ENCODE measurements at regions not wholly inside any gene's neighbourhood (a gene's known extent, or its start where the extent isn't known, plus 50 kb on each side); places are given as distances from the start of the nearest gene placed in this dataset.

DNA sequence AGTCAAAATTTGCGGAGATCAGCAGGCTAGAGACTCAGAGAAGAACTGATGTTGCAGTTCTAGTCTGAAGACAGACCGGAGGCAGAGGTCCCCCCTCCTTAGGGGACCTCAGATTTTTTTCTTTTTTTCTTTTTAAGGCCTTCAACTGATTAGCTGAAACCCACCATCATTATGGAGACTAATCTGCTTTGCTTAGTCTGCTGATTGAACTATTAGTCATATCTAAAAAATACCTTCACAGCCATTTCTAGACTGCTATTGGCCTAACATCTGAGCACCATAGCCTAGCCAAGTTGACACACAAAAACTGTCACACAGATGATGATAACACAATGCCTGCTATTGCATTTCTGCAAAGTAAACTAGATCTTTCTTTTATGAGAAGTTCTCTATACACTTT is 141.1 kb upstream of the TNFAIP3 start:
- H3K4me2 ChIP-seq (ENCODE audit: low read depth, low read length), result no peak overlapping the region
- no peak overlapping the region for H3K9ac ChIP-seq (ENCODE audit: low read length)
- no peaks in the 10 kb centered on the region for H3K79me2 ChIP-seq (ENCODE audit: low read length)
- H3K27ac ChIP-seq (ENCODE audit: low read length), result no peak overlapping the region
- TF ChIP-seq EZH2phosphoT487 (IDR thresholded peaks at IDR 0.05; ENCODE audit: low read length) (no peak), EZH2 (optimal IDR thresholded peaks at IDR 0.05; ENCODE audit: low read depth, low read length) (no peak)
- TF ChIP-seq, protein P1, sequence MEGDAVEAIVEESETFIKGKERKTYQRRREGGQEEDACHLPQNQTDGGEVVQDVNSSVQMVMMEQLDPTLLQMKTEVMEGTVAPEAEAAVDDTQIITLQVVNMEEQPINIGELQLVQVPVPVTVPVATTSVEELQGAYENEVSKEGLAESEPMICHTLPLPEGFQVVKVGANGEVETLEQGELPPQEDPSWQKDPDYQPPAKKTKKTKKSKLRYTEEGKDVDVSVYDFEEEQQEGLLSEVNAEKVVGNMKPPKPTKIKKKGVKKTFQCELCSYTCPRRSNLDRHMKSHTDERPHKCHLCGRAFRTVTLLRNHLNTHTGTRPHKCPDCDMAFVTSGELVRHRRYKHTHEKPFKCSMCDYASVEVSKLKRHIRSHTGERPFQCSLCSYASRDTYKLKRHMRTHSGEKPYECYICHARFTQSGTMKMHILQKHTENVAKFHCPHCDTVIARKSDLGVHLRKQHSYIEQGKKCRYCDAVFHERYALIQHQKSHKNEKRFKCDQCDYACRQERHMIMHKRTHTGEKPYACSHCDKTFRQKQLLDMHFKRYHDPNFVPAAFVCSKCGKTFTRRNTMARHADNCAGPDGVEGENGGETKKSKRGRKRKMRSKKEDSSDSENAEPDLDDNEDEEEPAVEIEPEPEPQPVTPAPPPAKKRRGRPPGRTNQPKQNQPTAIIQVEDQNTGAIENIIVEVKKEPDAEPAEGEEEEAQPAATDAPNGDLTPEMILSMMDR (IDR thresholded peaks at IDR 0.05; ENCODE audit: low read length), result no peak
- H3K36me3 ChIP-seq (replicated peaks; ENCODE audit: insufficient read depth, low read length), result no peaks in the 10 kb centered on the region
- no peaks in the 10 kb centered on the region for H3K27me3 ChIP-seq (replicated peaks; ENCODE audit: insufficient read depth, low read length)
- no peaks in the 10 kb centered on the region for H3K9me3 ChIP-seq (replicated peaks; ENCODE audit: insufficient read depth, low read length)
- DNase-seq, result no peak
- no peak overlapping the region for H3K4me3 ChIP-seq (ENCODE audit: low read length)
- no peaks in the 10 kb centered on the region for H3K9me2 ChIP-seq (replicated peaks; ENCODE audit: insufficient read depth, low read length)
- H3K4me1 ChIP-seq (ENCODE audit: low read length), result no peaks in the 10 kb centered on the region
- no peaks in the 10 kb centered on the region for H4K20me1 ChIP-seq (ENCODE audit: insufficient read depth, low read length)
- H2AFZ ChIP-seq (ENCODE audit: low read length), result no peak overlapping the region
- H3F3A ChIP-seq (ENCODE audit: insufficient read depth, low read length), result no peaks in the 10 kb centered on the region

DNA sequence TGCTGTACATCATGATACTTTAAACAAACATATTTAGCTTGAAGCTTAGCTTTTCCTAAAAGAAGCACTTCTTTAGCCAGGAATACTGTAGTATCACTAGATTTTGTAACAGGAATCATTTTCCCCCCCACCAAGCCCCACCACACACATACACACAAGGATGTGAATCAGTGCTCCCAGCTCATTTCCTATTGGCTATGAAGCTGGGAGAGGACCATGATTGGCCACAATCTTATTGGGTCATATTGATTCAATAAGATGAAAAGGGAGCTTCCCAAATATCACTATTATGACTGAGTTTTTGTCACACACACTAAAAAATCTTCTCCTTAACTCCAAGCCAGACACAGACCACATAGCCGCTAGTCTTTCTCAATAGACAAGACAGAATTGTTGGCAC is 140.5 kb upstream of the TNFAIP3 start:
- peaks cover 4% of the 10 kb centered on the region for H3K4me1 ChIP-seq (ENCODE audit: low read length)
- H3K9me3 ChIP-seq (replicated peaks; ENCODE audit: insufficient read depth, low read length), result no peaks in the 10 kb centered on the region
- no peak overlapping the region for H2AFZ ChIP-seq (ENCODE audit: low read length)
- no peak overlapping the region for H3K9ac ChIP-seq (ENCODE audit: low read length)
- H3K4me2 ChIP-seq (ENCODE audit: low read depth, low read length), result no peak overlapping the region
- no peak for DNase-seq
- H3K4me3 ChIP-seq (ENCODE audit: low read length), result no peak overlapping the region
- no peaks in the 10 kb centered on the region for H4K20me1 ChIP-seq (ENCODE audit: insufficient read depth, low read length)
- no peaks in the 10 kb centered on the region for H3F3A ChIP-seq (ENCODE audit: insufficient read depth, low read length)
- no peak overlapping the region for H3K27ac ChIP-seq (ENCODE audit: low read length)
- H3K9me2 ChIP-seq (replicated peaks; ENCODE audit: insufficient read depth, low read length), result no peaks in the 10 kb centered on the region
- no peaks in the 10 kb centered on the region for H3K36me3 ChIP-seq (replicated peaks; ENCODE audit: insufficient read depth, low read length)
- H3K79me2 ChIP-seq (ENCODE audit: low read length), result no peaks in the 10 kb centered on the region
- no peak for TF ChIP-seq EZH2 (optimal IDR thresholded peaks at IDR 0.05; ENCODE audit: low read depth, low read length)
- TF ChIP-seq, protein P1 (IDR thresholded peaks at IDR 0.05; ENCODE audit: low read length), result no peak
- no peak for TF ChIP-seq EZH2phosphoT487 (IDR thresholded peaks at IDR 0.05; ENCODE audit: low read length)
- no peaks in the 10 kb centered on the region for H3K27me3 ChIP-seq (replicated peaks; ENCODE audit: insufficient read depth, low read length)

DNA sequence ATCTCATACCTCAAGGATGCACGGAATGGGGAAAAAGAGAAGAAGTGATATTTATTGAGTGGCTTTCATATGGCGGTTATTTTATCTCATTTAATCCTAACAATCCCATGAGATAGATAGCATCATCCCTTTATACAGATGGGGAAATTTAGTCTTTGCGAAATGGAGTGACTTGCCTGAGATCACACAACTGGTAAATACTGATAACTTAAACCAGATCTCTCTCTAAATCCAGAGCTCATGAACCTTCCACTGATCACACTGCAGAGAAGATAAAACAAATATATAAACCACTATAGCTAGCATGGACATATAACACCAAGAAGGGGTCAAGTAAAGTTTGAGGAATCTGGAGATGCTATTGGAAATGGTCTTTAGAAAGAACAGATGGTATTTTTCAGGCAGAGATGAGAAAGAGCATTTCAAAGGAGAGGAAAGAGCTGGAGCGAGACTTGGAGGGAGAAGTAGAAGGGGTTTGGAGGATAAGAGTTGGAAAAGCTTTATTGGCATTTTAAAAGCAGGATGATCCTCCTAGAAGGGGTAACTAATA is 139.8 kb upstream of the TNFAIP3 start:
- no peak overlapping the region for H3K9ac ChIP-seq (ENCODE audit: low read length)
- TF ChIP-seq EZH2 (optimal IDR thresholded peaks at IDR 0.05; ENCODE audit: low read depth, low read length), result no peak
- TF ChIP-seq, protein P1 (IDR thresholded peaks at IDR 0.05; ENCODE audit: low read length), result no peak
- TF ChIP-seq EZH2phosphoT487 (IDR thresholded peaks at IDR 0.05; ENCODE audit: low read length), result no peak
- H3K9me3 ChIP-seq (replicated peaks; ENCODE audit: insufficient read depth, low read length), result no peaks in the 10 kb centered on the region
- H4K20me1 ChIP-seq (ENCODE audit: insufficient read depth, low read length), result no peaks in the 10 kb centered on the region
- no peaks in the 10 kb centered on the region for H3K36me3 ChIP-seq (replicated peaks; ENCODE audit: insufficient read depth, low read length)
- DNase-seq, result no peak
- H3K27ac ChIP-seq (ENCODE audit: low read length), result no peak overlapping the region
- H3F3A ChIP-seq (ENCODE audit: insufficient read depth, low read length), result no peaks in the 10 kb centered on the region
- H3K4me3 ChIP-seq (ENCODE audit: low read length), result no peak overlapping the region
- no peak overlapping the region for H2AFZ ChIP-seq (ENCODE audit: low read length)
- H3K4me1 ChIP-seq (ENCODE audit: low read length), result peaks cover 11% of the 10 kb centered on the region
- no peaks in the 10 kb centered on the region for H3K79me2 ChIP-seq (ENCODE audit: low read length)
- H3K27me3 ChIP-seq (replicated peaks; ENCODE audit: insufficient read depth, low read length), result no peaks in the 10 kb centered on the region
- no peaks in the 10 kb centered on the region for H3K9me2 ChIP-seq (replicated peaks; ENCODE audit: insufficient read depth, low read length)
- no peak overlapping the region for H3K4me2 ChIP-seq (ENCODE audit: low read depth, low read length)
